ENCODE measurements at regions not wholly inside any gene's neighbourhood (a gene's known extent, or its start where the extent isn't known, plus 50 kb on each side); places are given as distances from the start of the nearest gene placed in this dataset.

- Histone ChIP-seq H3K36me3 (ENCODE audit: control insufficient read depth, insufficient read depth, low read length) (no peaks in the 10 kb centered on the region), H3K27me3 (ENCODE audit: control insufficient read depth in 2 of 2, insufficient read depth in 2 of 2, low read length in 2 of 2) (0 out of 5 replicates have a peak, but pooled peaks cover 0 to 5% of the 10 kb centered on the region in 2 experiments), H3K4me3 (no peak overlapping the region), H3K9ac (ENCODE audit: insufficient read depth in 1 of 2, low read depth in 2 of 2, low read length in 2 of 2) (no peak overlapping the region), H2AFZ (ENCODE audit: low read depth, low read length) (no peak overlapping the region), H3K79me2 (ENCODE audit: control insufficient read depth, insufficient read depth, low read length) (no peaks in the 10 kb centered on the region), H4K20me1 (replicated peaks; ENCODE audit: control insufficient read depth, insufficient read depth, low read length) (no peaks in the 10 kb centered on the region), H3K4me1 (replicated peaks in 1 of 2; ENCODE audit: control insufficient read depth in 2 of 2, insufficient read depth in 2 of 2, low read length in 2 of 2) (no peaks in the 10 kb centered on the region), H3K9me1 (ENCODE audit: control insufficient read depth, insufficient read depth, low read length) (no peaks in the 10 kb centered on the region), H3K4me2 (ENCODE audit: insufficient read depth, low read length) (no peak overlapping the region), H3K27ac (ENCODE audit: extremely low read depth, low read depth, low read length) (no peak overlapping the region), H3K9me3 (replicated peaks; ENCODE audit: control insufficient read depth, insufficient read depth, low read depth, low read length) (no peaks in the 10 kb centered on the region)
- in situ Hi-C loops (cut with MboI) (no loop called here), intact Hi-C loops (cut with micrococcal nuclease) (no loop called here)
- ATAC-seq (no peak), FAIRE-seq (no peak), DNase-seq (ENCODE audit: extremely low read depth in 1 of 4, low spot score in 3 of 4) (no peak)
- ChIA-PET CTCF (ENCODE audit: low intra/inter-chr PET ratio) (no interaction called here), POLR2A (interaction anchor here (0.7 kb wide), 1 partner anchor 12 kb away, joined by 5 read pairs; no protein-coding TSS in a partner anchor)
- 0% methylated on average over 7 of the region's 7 CpGs for WGBS (ENCODE audit: insufficient coverage, low coverage, missing lambda C conversion rate)
- BruUV-seq (replicated peaks): no TSS peak
- TF ChIP-seq DIDO1 (tag; IDR thresholded peaks at IDR 0.05; ENCODE audit: low read depth) (no peak), POLR2AphosphoS2 (IDR thresholded peaks at IDR 0.05; ENCODE audit: low read length) (no peak), SIN3A (IDR thresholded peaks at IDR 0.05; ENCODE audit: borderline replicate concordance in 2 of 2, control insufficient read depth in 1 of 2, low read depth in 2 of 2, low read length in 2 of 2) (no peak), ZNF41 (CRISPR knock-in tag; conservative IDR thresholded peaks at IDR 0.05) (no peak), SFPQ (IDR thresholded peaks at IDR 0.05; ENCODE audit: low read depth, low read length) (no peak), MCM7 (IDR thresholded peaks at IDR 0.05) (no peak), PCBP2 (IDR thresholded peaks at IDR 0.05; ENCODE audit: low read depth, low read length, poor library complexity, severe bottlenecking) (no peak), FUS (optimal IDR thresholded peaks at IDR 0.05; ENCODE audit: low read depth, low read length) (no peak), KAT2B (IDR thresholded peaks at IDR 0.05; ENCODE audit: low read depth, low read length) (no peak), CAMTA2 (CRISPR knock-in tag; conservative IDR thresholded peaks at IDR 0.05) (no peak), ARID4B (CRISPR knock-in tag; IDR thresholded peaks at IDR 0.05) (no peak), PTBP1 (IDR thresholded peaks at IDR 0.05; ENCODE audit: low read depth, low read length) (no peak), ATF6 (CRISPR knock-in tag; IDR thresholded peaks at IDR 0.05) (no peak), NR2F6 (CRISPR knock-in tag; IDR thresholded peaks at IDR 0.05) (no peak), ZFP36 (IDR thresholded peaks at IDR 0.05; ENCODE audit: low read depth, low read length, partially characterized antibody) (no peak), DMBX1 (CRISPR knock-in tag; IDR thresholded peaks at IDR 0.05; ENCODE audit: borderline replicate concordance) (no peak)
Observed at GRCh38 chr4:24368801-24369200, 215.6 kb downstream of the DHX15 start.
